ENCODE measurements at regions not wholly inside any gene's neighbourhood (a gene's known extent, or its start where the extent isn't known, plus 50 kb on each side); places are given as distances from the start of the nearest gene placed in this dataset.

- H3K36me3 ChIP-seq (ENCODE audit: control insufficient read depth in 2 of 4, insufficient read depth in 4 of 4, low read length in 3 of 4), result no peaks in the 10 kb centered on the region
- H4K5ac ChIP-seq (ENCODE audit: insufficient read length, low read depth, low read length), result no peak overlapping the region
- no peak overlapping the region for H3K23ac ChIP-seq (ENCODE audit: insufficient read length)
- WGBS, 2 experiments (ENCODE audit: extremely low coverage in 1 of 2, insufficient coverage in 1 of 2, insufficient read length in 1 of 2, insufficient replicate concordance in 2 of 2, low coverage in 1 of 2, low lambda C conversion rate in 2 of 2, missing lambda C conversion rate in 1 of 2), result 100% methylated on average over 1 of the region's 1 CpG; no CpG with 5 or more reads in 1 of the 2 experiments
- no peak overlapping the region for H3K18ac ChIP-seq (ENCODE audit: extremely low read depth, low read length)
- no peak overlapping the region for H4K8ac ChIP-seq (ENCODE audit: extremely low read depth, insufficient read depth, low read length)
- H3K4ac ChIP-seq (replicated peaks; ENCODE audit: insufficient read length, low read depth, low read length), result no peak overlapping the region
- H4K91ac ChIP-seq (replicated peaks; ENCODE audit: insufficient read length, low read length), result no peak overlapping the region
- no peaks in the 10 kb centered on the region for H4K20me1 ChIP-seq (replicated peaks in 1 of 2; ENCODE audit: control insufficient read depth in 1 of 2, insufficient read depth in 2 of 2, low read length in 2 of 2)
- no peak overlapping the region for H2BK15ac ChIP-seq (ENCODE audit: low read length)
- H2AFZ ChIP-seq (ENCODE audit: low read length), result no peak overlapping the region
- H3K23me2 ChIP-seq (ENCODE audit: low read depth, low read length), result no peaks in the 10 kb centered on the region
- FAIRE-seq (no peak), DNase-seq (ENCODE audit: low read depth in 1 of 2, low spot score in 2 of 2) (no peak)
- no peak overlapping the region for H3K9ac ChIP-seq (replicated peaks in 1 of 4; ENCODE audit: extremely low read depth in 1 of 4, low read depth in 3 of 4, low read length in 3 of 4)
- H3K56ac ChIP-seq (replicated peaks; ENCODE audit: insufficient read length, low read depth, low read length), result no peak overlapping the region
- no peak overlapping the region for H2BK120ac ChIP-seq (replicated peaks; ENCODE audit: low read depth, low read length)
- H2AK5ac ChIP-seq (ENCODE audit: low read depth, low read length), result no peak overlapping the region
- H3K27ac ChIP-seq (ENCODE audit: low read depth, low read length), result no peak overlapping the region
- H3K79me1 ChIP-seq (ENCODE audit: low read depth, low read length), result no peaks in the 10 kb centered on the region
- no peak overlapping the region for H2BK20ac ChIP-seq (ENCODE audit: low read length)
- H3K9me3 ChIP-seq (ENCODE audit: insufficient read depth in 2 of 2, low read depth in 1 of 2, low read length in 1 of 2), result no peaks in the 10 kb centered on the region
- no peak overlapping the region for H3K4me2 ChIP-seq (ENCODE audit: insufficient read depth in 1 of 2, low read depth in 2 of 2, low read length in 2 of 2)
- no peak overlapping the region for H2BK5ac ChIP-seq (ENCODE audit: low read depth, low read length)
- ChIA-PET CTCF (ENCODE audit: partially characterized antibody) (interaction anchor here (1.3 to 1.4 kb wide), 2 partner anchors 8 to 16 kb away, joined by 7 read pairs; no protein-coding TSS in a partner anchor), POLR2A (ENCODE audit: partially characterized antibody) (no interaction called here)
- H3K79me2 ChIP-seq (ENCODE audit: control insufficient read depth in 1 of 2, insufficient read depth in 2 of 2, low read length in 2 of 2), result no peaks in the 10 kb centered on the region
- no peak overlapping the region for H3K14ac ChIP-seq (ENCODE audit: insufficient read length)
- H3K27me3 ChIP-seq (replicated peaks in 1 of 4; ENCODE audit: control insufficient read depth in 3 of 4, extremely low read depth in 1 of 4, insufficient read depth in 3 of 4, low read length in 3 of 4), result no peaks in the 10 kb centered on the region
- H3K4me3 ChIP-seq (ENCODE audit: extremely low read depth in 1 of 4, insufficient read depth in 2 of 4, low read depth in 3 of 4, low read length in 4 of 4), result no peak overlapping the region
- H2BK12ac ChIP-seq (ENCODE audit: low read depth, low read length), result no peak overlapping the region
- H3K4me1 ChIP-seq (replicated peaks in 1 of 4; ENCODE audit: control insufficient read depth in 3 of 4, insufficient read depth in 4 of 4, low read length in 3 of 4), result peaks cover 0 to 2% (median under 1%) of the 10 kb centered on the region in 4 experiments; a peak in 2 of 7 replicates
- no peak for TF ChIP-seq USF2 (IDR thresholded peaks at IDR 0.05; ENCODE audit: low read length)
- no peak for TF ChIP-seq CTBP2 (IDR thresholded peaks at IDR 0.05; ENCODE audit: borderline replicate concordance, insufficient read depth, insufficient read length, low read length)
- TF ChIP-seq POU5F1 (IDR thresholded peaks at IDR 0.05; ENCODE audit: low read depth, low read length), result no peak
- no peak for TF ChIP-seq CEBPB (IDR thresholded peaks at IDR 0.05; ENCODE audit: low read depth, low read length)
- no peak for TF ChIP-seq BRCA1 (IDR thresholded peaks at IDR 0.05; ENCODE audit: low read depth, low read length)
- TF ChIP-seq SRF (IDR thresholded peaks at IDR 0.05; ENCODE audit: low read depth, low read length), result no peak
- no peak for TF ChIP-seq ATF3 (IDR thresholded peaks at IDR 0.05; ENCODE audit: insufficient read depth, low read depth, low read length)
- no peak for TF ChIP-seq CREB1 (IDR thresholded peaks at IDR 0.05)
- no peak for TF ChIP-seq ASH2L (IDR thresholded peaks at IDR 0.05; ENCODE audit: low read length)
- TF ChIP-seq SAP30 (IDR thresholded peaks at IDR 0.05; ENCODE audit: insufficient read depth, insufficient replicate concordance, low read length), result no peak
- no peak for TF ChIP-seq TCF12 (IDR thresholded peaks at IDR 0.05; ENCODE audit: low read depth, low read length)
- no peak for TF ChIP-seq TBP (IDR thresholded peaks at IDR 0.05; ENCODE audit: low read depth, low read length)
- TF ChIP-seq RAD21 (IDR thresholded peaks at IDR 0.05 in 1 of 2, conservative IDR thresholded peaks at IDR 0.05 in 1 of 2; ENCODE audit: low read depth in 2 of 2, low read length in 2 of 2), result no peak
- TF ChIP-seq GTF2F1 (IDR thresholded peaks at IDR 0.05; ENCODE audit: borderline replicate concordance, low read depth, low read length), result no peak
Measured at GRCh38 chr5:98415663-98416062, 357.8 kb upstream of the RGMB start.

Measured in H1 (cell line).